HEK293 (cell line): ENCODE measurements at regions not wholly inside any gene's neighbourhood (a gene's known extent, or its start where the extent isn't known, plus 50 kb on each side); places are given as distances from the start of the nearest gene placed in this dataset.

Experiments
- CTCF ChIA-PET: fragments of 350-600 bp; formaldehyde crosslinking; extraction: SDS; loops from one replicate; lab custom pipeline; 2021; ENCODE audit warnings: antibody characterized with exemption; lab: Yijun Ruan, JAX
- POLR2A ChIA-PET: fragments of 300-600 bp; formaldehyde crosslinking; extraction: SDS; loops from one replicate; lab custom pipeline; 2020; ENCODE audit warnings: antibody characterized with exemption, inconsistent platforms; lab: Yijun Ruan, JAX
- H3K27ac ChIP-seq: fragments of 200-500 bp; sonication (Bioruptor generic); 2 replicates; pipeline ENCODE4 v1.5.1; 2014; ENCODE audit warnings: low read depth, low read length, control low read depth, inconsistent platforms; ENCODE audit errors: extremely low read depth
- H3K36me3 ChIP-seq, 2 experiments: fragments of 200-500 bp in 1 of 2; sonication (Bioruptor generic) in 1 of 2; 1 replicate in 1 of 2; 2 replicates in 1 of 2; pipeline ENCODE4 v1.5.1; 2014 to 2017; ENCODE audit warnings: inconsistent platforms in 2 of 2, low read length in 2 of 2; ENCODE audit not compliant: control insufficient read depth in 2 of 2, insufficient read depth in 1 of 2
- H3K4me1 ChIP-seq: fragments of 200-500 bp; sonication (Bioruptor generic); 2 replicates; pipeline ENCODE4 v1.5.1; 2014; ENCODE audit warnings: mild to moderate bottlenecking, low read length, inconsistent platforms; ENCODE audit not compliant: control insufficient read depth, insufficient read depth
- H3K4me3 ChIP-seq: 2 replicates; pipeline ENCODE4 v1.5.1; 2011; ENCODE audit warnings: low read depth, mild to moderate bottlenecking, control low read depth, low read length, moderate library complexity
- H3K9me3 ChIP-seq: fragments of 200-500 bp; sonication (Bioruptor generic); 2 replicates; pipeline ENCODE4 v1.5.1; 2014; ENCODE audit warnings: low read depth, low read length, inconsistent platforms; ENCODE audit not compliant: control insufficient read depth, insufficient read depth
- HOXD13 ChIP-seq: sonication (generic); formaldehyde crosslinking; IDR thresholded peaks from 2 replicates; pipeline ENCODE4 v1.8.0; 2022; ENCODE audit warnings: missing genetic modification reagents, borderline replicate concordance
- KLF7 ChIP-seq: fragments of 450-650 bp; formaldehyde crosslinking; IDR thresholded peaks from 2 replicates; pipeline ENCODE4 v1.5.1; 2016; ENCODE audit warnings: missing biosample characterization, missing genetic modification characterization, borderline replicate concordance
- MZF1 ChIP-seq: fragments of 450-650 bp; formaldehyde crosslinking; IDR thresholded peaks from 2 replicates; pipeline ENCODE4 v1.5.1; 2017; ENCODE audit warnings: missing biosample characterization, missing genetic modification characterization, borderline replicate concordance
- SALL2 ChIP-seq: fragments of 450-650 bp; formaldehyde crosslinking; IDR thresholded peaks from 2 replicates; pipeline ENCODE4 v1.5.0; 2017; ENCODE audit warnings: missing biosample characterization, mild to moderate bottlenecking, missing genetic modification characterization, borderline replicate concordance
- SCRT2 ChIP-seq: fragments of 450-650 bp; formaldehyde crosslinking; IDR thresholded peaks from 2 replicates; pipeline ENCODE4 v1.5.1; 2016; ENCODE audit warnings: missing biosample characterization, missing genetic modification characterization
- ZBTB11 ChIP-seq: fragments of 450-650 bp; formaldehyde crosslinking; conservative IDR thresholded peaks from 2 replicates; pipeline ENCODE4 v1.5.1; 2016; ENCODE audit warnings: low read depth, missing biosample characterization, missing genetic modification characterization
- ZBTB6 ChIP-seq: fragments of 450-650 bp; formaldehyde crosslinking; IDR thresholded peaks from 2 replicates; pipeline ENCODE4 v1.5.1; 2017; ENCODE audit warnings: missing biosample characterization, missing genetic modification characterization
- ZNF157 ChIP-seq: fragments of 450-650 bp; formaldehyde crosslinking; IDR thresholded peaks from 2 replicates; pipeline ENCODE4 v1.5.1; 2016; ENCODE audit warnings: missing biosample characterization, missing genetic modification characterization
- ZNF211 ChIP-seq: fragments of 450-650 bp; formaldehyde crosslinking; IDR thresholded peaks from 2 replicates; pipeline ENCODE4 v1.5.1; 2016; ENCODE audit warnings: low read depth, missing biosample characterization, missing genetic modification characterization
- ZNF214 ChIP-seq: fragments of 450-650 bp; formaldehyde crosslinking; IDR thresholded peaks from 2 replicates; pipeline ENCODE4 v1.5.1; 2017; ENCODE audit warnings: missing biosample characterization, mild to moderate bottlenecking, missing genetic modification characterization, borderline replicate concordance
- ZNF274 ChIP-seq, 2 experiments: fragments of 200-500 bp in 1 of 2; fragments of 450-650 bp in 1 of 2; sonication (Bioruptor generic) in 1 of 2; formaldehyde crosslinking in 1 of 2; IDR thresholded peaks; 2 replicates each; pipeline versions ENCODE4 v1.5.1 to v1.6.1; 2014 to 2016; ENCODE audit warnings: borderline replicate concordance in 1 of 2, inconsistent platforms in 1 of 2, low read length in 1 of 2, missing biosample characterization in 1 of 2, missing genetic modification characterization in 1 of 2
- ZNF350 ChIP-seq: fragments of 450-650 bp; formaldehyde crosslinking; IDR thresholded peaks from 2 replicates; pipeline ENCODE4 v1.5.0; 2017; ENCODE audit warnings: missing biosample characterization, mild to moderate bottlenecking, missing genetic modification characterization
- ZNF416 ChIP-seq: fragments of 450-650 bp; formaldehyde crosslinking; IDR thresholded peaks from 2 replicates; pipeline ENCODE4 v1.5.1; 2016; ENCODE audit warnings: missing biosample characterization, missing genetic modification characterization
- ZNF426 ChIP-seq: fragments of 450-650 bp; formaldehyde crosslinking; IDR thresholded peaks from 2 replicates; pipeline ENCODE4 v1.5.1; 2017; ENCODE audit warnings: missing biosample characterization, missing genetic modification characterization, mild to moderate bottlenecking, inconsistent platforms, moderate library complexity
- ZNF473 ChIP-seq: fragments of 450-650 bp; formaldehyde crosslinking; IDR thresholded peaks from 2 replicates; pipeline ENCODE4 v1.5.1; 2017; ENCODE audit warnings: missing biosample characterization, missing genetic modification characterization
- ZNF510 ChIP-seq: fragments of 450-650 bp; formaldehyde crosslinking; IDR thresholded peaks from 2 replicates; pipeline ENCODE4 v1.5.1; 2018; ENCODE audit warnings: mild to moderate bottlenecking, missing genetic modification characterization, missing biosample characterization; ENCODE audit not compliant: insufficient replicate concordance
- ZNF518A ChIP-seq: fragments of 450-650 bp; formaldehyde crosslinking; conservative IDR thresholded peaks from 2 replicates; pipeline ENCODE4 v1.5.1; 2016; ENCODE audit warnings: low read depth, missing biosample characterization, missing genetic modification characterization
- ZNF629 ChIP-seq: fragments of 450-650 bp; formaldehyde crosslinking; IDR thresholded peaks from 2 replicates; pipeline ENCODE4 v1.5.1; 2017; ENCODE audit warnings: missing biosample characterization, missing genetic modification characterization
- ZNF776 ChIP-seq: fragments of 450-650 bp; formaldehyde crosslinking; IDR thresholded peaks from 2 replicates; pipeline ENCODE4 v1.5.0; 2017; ENCODE audit warnings: missing biosample characterization, missing genetic modification characterization, borderline replicate concordance
- ZNF785 ChIP-seq: fragments of 450-650 bp; formaldehyde crosslinking; IDR thresholded peaks from 2 replicates; pipeline ENCODE4 v1.5.1; 2016; ENCODE audit warnings: missing biosample characterization, missing genetic modification characterization
- ZNF792 ChIP-seq: fragments of 450-650 bp; formaldehyde crosslinking; IDR thresholded peaks from 2 replicates; pipeline ENCODE4 v1.5.1; 2016; ENCODE audit warnings: missing biosample characterization, missing genetic modification characterization
- ZNF843 ChIP-seq: fragments of 450-650 bp; formaldehyde crosslinking; IDR thresholded peaks from 2 replicates; pipeline ENCODE4 v1.5.1; 2016; ENCODE audit warnings: missing biosample characterization, missing genetic modification characterization
- ZSCAN23 ChIP-seq: fragments of 450-650 bp; formaldehyde crosslinking; IDR thresholded peaks from 2 replicates; pipeline ENCODE4 v1.5.1; 2016; ENCODE audit warnings: missing biosample characterization, missing genetic modification characterization

- POLR2A ChIA-PET = no interaction called here
- no peaks in the 10 kb centered on the region for H3K4me1 ChIP-seq
- CTCF ChIA-PET = no interaction called here
- TF ChIP-seq KLF7 (tag by site-specific recombination) (no peak), ZNF792 (no peak), SALL2 (tag by site-specific recombination) (no peak), ZNF629 (tag by site-specific recombination) (no peak), ZNF157 (tag by site-specific recombination) (no peak), ZNF510 (tag by site-specific recombination) (no peak)
- TF ChIP-seq, all 188 proteins: peak for 0
- Histone ChIP-seq H3K4me3 (no peak overlapping the region), H3K9me3 (no peaks in the 10 kb centered on the region), H3K27ac (no peak overlapping the region), H3K36me3 (no peaks in the 10 kb centered on the region)
These were observed 236.7 kb upstream of the EGLN3 start for GRCh38 chr14:34187519-34188044.

- ChIA-PET CTCF (no interaction called here), POLR2A (no interaction called here)
- Histone ChIP-seq H3K9me3 (no peaks in the 10 kb centered on the region), H3K36me3 (no peaks in the 10 kb centered on the region), H3K4me1 (no peaks in the 10 kb centered on the region), H3K4me3 (no peak overlapping the region), H3K27ac (no peak overlapping the region)
- no peak for TF ChIP-seq ZNF426
These were observed 236.2 kb upstream of the EGLN3 start for GRCh38 chr14:34187061-34187460.

GRCh38 chr14:34184126-34184525 lies 233.3 kb upstream of the EGLN3 start:
- Histone ChIP-seq H3K27ac (no peak overlapping the region), H3K9me3 (no peaks in the 10 kb centered on the region), H3K36me3 (no peaks in the 10 kb centered on the region), H3K4me3 (no peak overlapping the region), H3K4me1 (peaks cover 24% of the 10 kb centered on the region)
- ChIA-PET POLR2A (no interaction called here), CTCF (no interaction called here)
- no peak for TF ChIP-seq ZNF518A
- no peak for TF ChIP-seq ZNF214 (tag by site-specific recombination)
- no peak for TF ChIP-seq ZSCAN23 (tag by site-specific recombination)
- TF ChIP-seq ZNF211 (tag by site-specific recombination) = no peak
- TF ChIP-seq ZNF785 (tag by site-specific recombination) = no peak
- TF ChIP-seq ZNF843 (tag by site-specific recombination) = no peak
- no peak for TF ChIP-seq SCRT2 (tag by site-specific recombination)
- TF ChIP-seq ZNF416 (tag by site-specific recombination) = no peak
- no peak for TF ChIP-seq ZBTB6
- no peak for TF ChIP-seq ZNF473
- no peak for TF ChIP-seq ZNF350 (tag by site-specific recombination)
- no peak for TF ChIP-seq ZBTB11 (tag by site-specific recombination)
- TF ChIP-seq ZNF274 (IDR thresholded peaks at IDR 0.05; ENCODE audit: low read length) = no peak
- TF ChIP-seq ZNF274 (tag by site-specific recombination; IDR thresholded peaks at IDR 0.05; ENCODE audit: borderline replicate concordance) = no peak
- no peak for TF ChIP-seq MZF1
- TF ChIP-seq HOXD13 = no peak
- no peak for TF ChIP-seq ZNF776 (tag by site-specific recombination)
